NT2/D1 (cell line): ENCODE measurements at regions not wholly inside any gene's neighbourhood (a gene's known extent, or its start where the extent isn't known, plus 50 kb on each side); places are given as distances from the start of the nearest gene placed in this dataset.

Experiments used
- SUZ12 ChIP-seq: IDR thresholded peaks from 2 replicates; pipeline ENCODE4 v1.6.1; 2011; ENCODE audit not compliant: insufficient read length, insufficient read depth; ENCODE audit errors: extremely low read depth
- YY1 ChIP-seq: IDR thresholded peaks from 2 replicates; pipeline ENCODE4 v1.6.1; 2011; ENCODE audit not compliant: insufficient read length, insufficient read depth
- ZNF274 ChIP-seq: IDR thresholded peaks from 2 replicates; pipeline ENCODE4 v1.6.1; 2011; ENCODE audit warnings: mild to moderate bottlenecking, low read depth, low read length

- TF ChIP-seq ZNF274 (no peak), YY1 (no peak), SUZ12 (no peak)
Observed at GRCh38 chr14:103216399-103216798, 93.1 kb downstream of the TNFAIP2 start.
